Left forelimb (tissue), 1 donor: ENCODE measurements at regions not wholly inside any gene's neighbourhood (a gene's known extent, or its start where the extent isn't known, plus 50 kb on each side); places are given as distances from the start of the nearest gene placed in this dataset.
"Not testable (repeated sequence)": the region's sequence is repeated elsewhere in the genome, so short reads cannot be mapped to it uniquely, and the experiment has no call there.

Experiments
- DNase-seq: peaks from one replicate; pipeline ENCODE4 v3.0.0-alpha.2; 2018; ENCODE audit warnings: low spot score

DNA sequence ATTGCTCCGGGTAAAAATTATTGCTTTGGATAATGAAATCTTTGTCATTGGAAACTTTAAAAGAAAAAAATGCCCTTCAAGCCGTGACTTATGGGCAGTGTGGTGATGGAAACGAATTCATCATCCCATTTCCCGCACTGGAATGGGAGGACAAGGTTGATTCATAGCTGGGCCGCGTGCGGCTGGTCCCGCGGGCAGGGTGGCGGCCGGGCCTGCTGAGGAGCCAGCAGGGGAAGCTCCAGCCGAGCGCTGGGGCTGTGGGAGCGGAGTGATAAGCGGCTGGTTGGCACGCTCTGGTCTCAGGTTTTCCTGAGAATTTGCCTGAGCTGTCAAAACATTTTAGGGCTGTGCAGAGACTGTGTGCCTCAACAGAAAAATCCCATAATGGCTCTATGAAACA, 351.7 kb downstream of the CDC5L start:
- DNase-seq, result peak; percentile 30

DNA sequence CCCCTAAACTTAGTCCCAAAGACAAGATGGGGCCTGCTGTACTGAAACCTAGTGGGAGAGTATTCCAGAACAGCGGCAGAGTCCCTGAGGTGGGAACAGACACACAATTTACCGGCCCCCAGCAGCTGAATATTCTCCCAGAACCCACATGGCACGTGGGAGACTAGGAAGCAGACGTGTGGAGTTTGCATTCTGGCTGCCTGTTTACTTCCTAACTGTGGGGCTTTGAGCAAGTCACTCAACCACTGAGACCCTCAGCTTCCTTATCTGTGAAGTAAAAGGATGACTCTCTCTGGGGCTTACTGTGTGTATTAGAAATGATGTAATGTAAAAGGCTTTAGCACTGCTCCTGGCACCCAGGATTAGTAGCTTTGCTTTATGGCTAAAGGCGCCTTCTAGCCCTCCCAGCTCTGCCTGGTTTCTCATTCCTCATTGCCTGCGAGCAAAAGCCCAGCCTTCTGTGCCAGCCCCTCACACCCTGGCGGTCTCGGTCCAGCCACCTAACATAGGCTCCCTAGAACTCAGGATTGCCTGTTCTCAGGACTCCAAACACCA, 353.1 kb downstream of the CDC5L start:
- DNase-seq, result peak; percentile 25

DNA sequence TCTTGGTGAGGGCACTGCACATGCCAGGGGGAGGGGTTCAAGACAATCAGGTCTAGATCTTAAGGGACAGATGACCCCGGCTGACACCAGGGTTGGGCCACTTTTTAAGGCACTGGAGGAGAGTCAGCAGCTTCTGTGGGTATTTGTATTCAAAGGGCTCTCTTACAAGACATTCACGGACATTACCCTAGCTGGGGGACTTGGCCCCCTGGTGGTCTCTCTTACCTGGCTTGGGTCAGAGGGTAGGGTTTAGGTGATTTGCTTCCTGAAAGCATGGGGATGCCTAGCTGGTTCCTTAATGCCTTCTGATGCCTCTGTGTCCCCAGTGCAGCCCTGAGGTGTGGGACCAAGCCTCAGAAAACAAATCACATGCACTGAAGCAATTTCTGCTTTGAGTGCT, 354.7 kb downstream of the CDC5L start:
- DNase-seq, result peak; percentile 28

DNA sequence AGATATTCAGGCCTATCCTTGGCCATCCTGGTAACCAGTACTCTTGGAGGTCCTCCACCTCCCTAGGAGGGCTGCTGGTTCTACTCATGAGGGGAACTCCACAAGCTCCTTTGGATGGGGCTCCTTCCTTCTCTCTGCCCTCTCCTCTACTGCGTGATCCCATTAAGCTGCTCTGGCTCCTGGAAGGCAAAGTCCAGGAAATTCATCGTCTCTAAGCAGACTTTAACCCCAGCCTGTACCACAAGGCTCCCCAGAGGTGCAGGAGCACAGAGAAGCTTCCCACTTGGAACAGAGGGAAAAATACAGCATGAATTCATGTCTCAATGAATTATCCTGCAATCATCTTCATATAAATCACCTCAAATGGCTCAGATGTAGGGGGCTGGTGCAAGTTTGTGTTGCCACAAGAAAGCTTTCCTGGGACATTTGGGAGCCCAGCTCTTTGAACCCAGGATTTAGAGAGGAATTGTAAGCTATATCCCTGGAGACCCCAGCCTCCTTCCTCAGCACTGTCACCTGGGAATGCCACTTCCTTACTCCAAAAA, 355.4 kb downstream of the CDC5L start:
- no peak for DNase-seq

DNA sequence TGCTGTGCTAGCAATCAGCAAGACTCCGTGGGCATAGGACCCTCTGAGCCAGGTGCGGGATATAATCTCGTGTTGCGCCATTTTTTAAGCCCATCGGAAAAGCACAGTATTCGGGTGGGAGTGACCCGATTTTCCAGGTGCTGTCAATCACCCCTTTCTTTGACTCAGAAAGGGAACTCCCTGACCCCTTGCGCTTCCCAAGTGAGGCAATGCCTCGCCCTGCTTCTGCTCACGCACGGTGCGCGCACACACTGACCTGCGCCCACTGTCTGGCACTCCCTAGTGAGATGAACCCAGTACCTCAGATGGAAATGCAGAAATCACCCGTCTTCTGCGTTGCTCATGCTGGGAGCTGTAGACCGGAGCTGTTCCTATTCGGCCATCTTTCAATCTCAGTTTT, 372.6 kb downstream of the CDC5L start:
- not testable (repeated sequence) for DNase-seq

DNA sequence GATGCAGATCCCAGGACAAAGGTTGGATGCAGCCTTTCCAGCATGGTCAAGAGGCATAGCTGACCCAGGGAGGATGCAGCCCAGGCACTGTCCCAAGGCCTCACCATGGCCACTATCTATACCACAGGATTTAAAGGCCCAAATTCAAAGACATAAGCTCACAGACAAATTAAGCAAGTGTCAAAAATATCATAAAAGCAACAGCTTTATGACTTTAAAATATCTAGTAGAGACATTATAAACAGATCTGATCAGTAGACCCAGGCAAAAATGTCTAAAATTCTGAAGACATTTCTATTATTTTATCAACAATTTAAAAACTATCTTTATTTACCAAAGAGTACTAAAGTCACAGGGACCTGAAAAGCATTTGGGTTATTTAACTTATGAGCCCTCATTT, 373.5 kb downstream of the CDC5L start:
- no peak for DNase-seq

DNA sequence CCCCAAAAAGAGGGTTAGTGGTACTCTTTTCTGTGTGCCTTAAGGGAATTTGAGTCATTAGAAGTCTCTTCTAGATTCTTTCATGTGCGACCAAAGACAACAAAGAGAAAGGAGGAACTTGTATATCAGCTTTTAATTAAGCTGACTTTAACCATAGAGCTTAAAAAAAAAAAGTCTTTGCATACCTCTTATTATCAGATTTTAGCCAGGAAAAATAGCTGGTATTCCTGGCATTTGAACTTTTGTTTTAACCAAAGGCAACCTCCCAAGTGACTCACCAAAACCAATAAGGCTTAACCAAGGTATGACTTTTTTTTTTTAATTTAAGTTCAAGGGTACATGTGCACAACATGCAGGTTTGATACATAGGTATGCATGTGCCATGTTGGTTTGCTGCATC, 375.0 kb downstream of the CDC5L start:
- DNase-seq, result no peak

DNA sequence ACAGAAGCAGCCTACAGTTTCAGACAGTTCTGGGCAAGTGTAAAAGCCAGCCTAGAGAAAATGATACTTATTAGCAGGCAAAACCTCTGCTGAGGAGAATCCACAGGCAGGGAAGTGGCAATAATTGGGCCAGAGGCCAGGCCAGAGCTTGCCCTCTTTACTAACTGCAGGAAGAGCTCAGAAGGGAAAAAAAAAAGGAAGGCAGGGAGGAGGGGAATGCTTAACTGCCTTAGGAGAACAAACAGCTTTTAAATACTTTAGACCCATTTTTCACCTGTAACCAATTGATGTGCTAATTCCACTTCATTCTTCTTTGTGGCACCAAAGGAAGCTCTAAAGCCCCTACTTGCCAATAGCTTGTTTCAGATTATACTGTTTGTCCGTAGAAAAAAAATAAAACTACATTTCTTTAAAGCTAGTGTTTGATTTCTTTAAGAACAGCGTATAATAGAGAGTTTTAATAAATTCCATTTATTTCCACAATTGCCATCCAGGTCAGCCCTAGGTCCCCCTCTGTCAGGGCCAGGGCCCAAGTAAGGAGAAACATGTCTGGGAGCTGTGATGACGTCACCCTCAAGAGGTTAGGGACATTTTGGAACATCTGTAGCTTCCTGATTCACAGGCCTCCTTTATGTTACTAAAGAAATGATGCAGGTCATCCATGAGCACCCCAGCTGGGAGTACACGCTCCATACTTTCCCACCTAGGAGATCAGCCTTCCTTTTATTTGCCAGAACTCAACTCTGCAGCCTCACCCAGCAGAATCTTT, 384.3 kb downstream of the CDC5L start:
- no peak for DNase-seq

DNA sequence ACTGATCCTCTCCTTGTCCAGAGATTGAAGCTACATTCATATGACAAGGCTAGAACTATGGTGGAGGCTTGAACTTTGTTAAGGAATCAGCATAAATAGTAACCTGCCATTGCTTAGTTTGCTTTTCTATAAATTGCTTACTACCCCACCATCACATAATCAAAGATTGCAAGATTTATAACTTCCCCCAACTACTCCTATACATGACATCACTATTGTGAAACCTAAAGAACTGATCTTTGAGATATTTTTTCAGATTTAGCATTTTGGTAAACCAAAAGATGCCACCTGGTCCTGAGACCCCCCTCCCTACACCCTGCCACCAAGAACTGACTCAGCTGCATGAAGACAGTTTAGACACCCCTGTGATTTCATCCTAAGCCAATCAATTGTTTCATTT, 385.3 kb downstream of the CDC5L start:
- DNase-seq, result no peak

DNA sequence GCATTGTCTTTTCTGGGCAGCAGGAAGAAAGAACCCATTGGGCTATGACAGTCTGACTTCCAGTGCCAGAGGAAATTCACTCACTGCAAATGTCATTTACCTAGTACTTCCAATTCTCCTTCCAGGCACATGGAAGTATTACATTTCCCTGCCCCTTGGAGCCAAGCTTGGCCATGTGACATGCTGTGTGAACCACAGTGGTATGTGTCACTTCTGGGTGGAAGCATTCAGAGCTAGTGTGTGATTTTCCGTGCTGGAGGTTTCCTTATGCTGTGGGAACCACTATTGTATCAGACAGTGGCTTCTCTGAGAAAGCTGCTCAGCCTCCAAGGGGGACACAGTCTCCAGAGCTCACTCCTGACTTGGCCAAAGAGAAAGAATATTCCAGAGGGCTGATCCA, 387.6 kb downstream of the CDC5L start:
- no peak for DNase-seq

DNA sequence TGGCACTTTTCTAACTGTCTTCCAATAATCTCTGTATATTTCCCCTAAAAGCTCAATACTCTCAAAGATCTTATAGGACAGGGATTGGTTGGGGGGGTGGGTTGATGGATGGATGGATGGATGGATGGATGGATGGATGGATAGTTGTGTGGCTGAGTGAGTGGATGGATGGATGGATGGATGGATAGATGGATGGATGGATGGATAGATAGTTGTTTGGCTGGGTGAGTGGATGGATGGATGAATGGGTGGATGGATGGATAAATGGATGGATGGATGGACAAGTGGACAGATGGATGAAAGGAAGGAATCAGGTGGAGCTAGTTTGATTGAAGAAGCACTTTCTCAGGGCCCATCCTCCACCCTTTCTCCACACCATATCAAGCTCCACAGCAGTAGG, 388.8 kb downstream of the CDC5L start:
- DNase-seq, result no peak

DNA sequence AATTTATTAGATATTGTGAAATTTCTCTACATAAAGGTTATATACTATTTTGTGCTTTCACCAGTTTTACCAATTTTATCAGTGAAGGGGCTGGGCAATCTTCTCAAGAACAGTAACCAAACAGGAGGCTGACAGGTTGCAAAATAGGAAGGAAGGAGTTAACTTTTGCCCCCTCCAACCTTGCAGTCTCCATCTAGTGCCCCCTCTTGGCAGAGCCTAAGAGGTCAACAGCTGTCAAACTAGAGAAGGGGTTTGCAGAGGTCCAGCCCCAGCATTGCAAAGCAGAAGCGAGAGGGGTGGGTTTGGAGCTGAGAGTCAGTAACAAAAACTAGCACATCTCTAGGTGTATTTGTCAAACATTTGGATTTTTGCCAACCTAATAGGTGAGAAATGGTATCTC, 391.0 kb downstream of the CDC5L start:
- DNase-seq, result no peak
